K562 (cell line): ENCODE measurements at regions not wholly inside any gene's neighbourhood (a gene's known extent, or its start where the extent isn't known, plus 50 kb on each side); places are given as distances from the start of the nearest gene placed in this dataset.

Source experiments
- CTCF ChIP-seq, 3 experiments: IDR thresholded peaks in 2 of 3; conservative IDR thresholded peaks in 1 of 3; 2 replicates each; pipeline ENCODE4 v1.5.1; 2011 to 2012; ENCODE audit warnings: low read length in 3 of 3, mild to moderate bottlenecking in 3 of 3, control low read depth in 2 of 3, improper control_type of control experiment in 1 of 3, inconsistent platforms in 1 of 3, low read depth in 1 of 3, mixed read lengths in 1 of 3, moderate library complexity in 1 of 3; ENCODE audit not compliant: insufficient read depth in 2 of 3
- MAFF ChIP-seq: IDR thresholded peaks from 2 replicates; pipeline ENCODE4 v1.6.1; 2012; ENCODE audit warnings: low read length, improper control_type of control experiment
- ZFP36 ChIP-seq: fragments of 150-350 bp; IDR thresholded peaks from 2 replicates; pipeline ENCODE4 v1.6.1; 2018; ENCODE audit warnings: low read length, low read depth; ENCODE audit not compliant: partially characterized antibody

GRCh38 chr7:118586248-118586647 is 361.7 kb downstream of the ANKRD7 start:
- TF ChIP-seq ZFP36 (no peak), CTCF (IDR thresholded peaks at IDR 0.05 in 2 of 3, conservative IDR thresholded peaks at IDR 0.05 in 1 of 3; ENCODE audit: insufficient read depth in 2 of 3, low read depth in 1 of 3, low read length in 3 of 3) (no peak), MAFF (no peak)
